Stimulated activated CD4-positive, alpha-beta T cell treated with anti-CD3 and anti-CD28 coated beads, TNF-alpha, amount 100 ng/mL, for 1 hour (primary cell): ENCODE measurements at regions not wholly inside any gene's neighbourhood (a gene's known extent, or its start where the extent isn't known, plus 50 kb on each side); places are given as distances from the start of the nearest gene placed in this dataset.

ENCODE experiments used
- DNase-seq, 3 donors: peaks; one replicate each; pipeline ENCODE4 v3.0.0-alpha.2; 2020; ENCODE audit warnings: low read depth in 3 of 3, low spot score in 1 of 3

GRCh38 chr12:4857472-4858291 is 52.0 kb upstream of the KCNA1 start:
- DNase-seq: peak; percentile 27 to 63 (median 30)

GRCh38 chr12:4858386-4858785 is 51.3 kb upstream of the KCNA1 start:
- no peak for DNase-seq

- DNase-seq: no peak
Measured at GRCh38 chr12:4859478-4860210, 50.1 kb upstream of the KCNA1 start.
